HG03139 (cell line): ENCODE measurements at regions not wholly inside any gene's neighbourhood (a gene's known extent, or its start where the extent isn't known, plus 50 kb on each side); places are given as distances from the start of the nearest gene placed in this dataset.

Experiments
- ATAC-seq: cut with Tn5 transposase; IDR thresholded peaks from one replicate; pipeline ENCODE4 v1.9.1; 2021; ENCODE audit not compliant: unreplicated experiment

- ATAC-seq, result no peak
These were observed 401.6 kb downstream of the GPD2 start for GRCh38 chr2:156837635-156838370.

DNA sequence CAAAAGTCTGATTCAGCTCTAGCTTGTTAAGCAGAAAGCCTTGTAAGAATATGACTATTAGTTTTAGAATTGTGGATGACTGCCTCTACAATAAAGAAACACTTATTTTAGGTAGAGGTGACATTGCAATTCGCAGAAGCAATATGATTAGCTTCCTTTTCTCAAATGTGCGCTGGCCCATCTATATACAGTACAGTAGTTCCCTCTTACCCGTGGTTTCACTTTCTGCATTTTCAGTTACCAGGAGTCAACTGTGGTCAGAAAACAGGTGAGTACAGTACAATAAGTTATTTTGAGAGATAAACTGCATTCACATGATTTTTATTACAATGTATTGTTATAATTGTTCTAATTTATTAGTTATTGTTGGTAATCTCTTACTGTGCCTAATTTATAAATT is 405.1 kb downstream of the GPD2 start:
- no peak for ATAC-seq

GRCh38 chr2:156845806-156846558 is 409.8 kb downstream of the GPD2 start:
- ATAC-seq, result no peak

GRCh38 chr2:156852210-156852609 is 405.3 kb upstream of the GALNT5 start:
- ATAC-seq, result no peak

GRCh38 chr2:156852681-156853080 is 404.8 kb upstream of the GALNT5 start:
- ATAC-seq, result no peak

DNA sequence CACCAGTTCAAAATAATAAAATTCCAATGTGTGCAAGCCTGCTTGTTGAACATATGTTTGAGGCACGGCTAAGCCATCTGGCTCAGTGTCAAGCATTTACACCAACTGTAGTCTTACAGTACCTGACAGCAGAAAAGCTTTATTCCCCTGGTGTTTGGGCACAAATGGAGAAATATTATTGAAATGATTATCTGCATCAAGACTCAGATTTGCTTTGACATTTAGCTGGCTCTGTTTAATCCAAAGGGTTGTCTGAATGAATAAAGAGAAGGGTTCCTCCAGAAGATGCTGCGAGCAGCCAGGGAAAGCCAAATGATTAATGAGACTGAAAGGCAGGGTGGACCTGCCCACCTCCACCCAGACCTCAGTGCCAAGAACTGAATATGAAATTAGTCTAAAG is 393.2 kb upstream of the GALNT5 start:
- no peak for ATAC-seq

- ATAC-seq, result no peak
These were observed 392.8 kb upstream of the GALNT5 start for GRCh38 chr2:156864753-156865152.

DNA sequence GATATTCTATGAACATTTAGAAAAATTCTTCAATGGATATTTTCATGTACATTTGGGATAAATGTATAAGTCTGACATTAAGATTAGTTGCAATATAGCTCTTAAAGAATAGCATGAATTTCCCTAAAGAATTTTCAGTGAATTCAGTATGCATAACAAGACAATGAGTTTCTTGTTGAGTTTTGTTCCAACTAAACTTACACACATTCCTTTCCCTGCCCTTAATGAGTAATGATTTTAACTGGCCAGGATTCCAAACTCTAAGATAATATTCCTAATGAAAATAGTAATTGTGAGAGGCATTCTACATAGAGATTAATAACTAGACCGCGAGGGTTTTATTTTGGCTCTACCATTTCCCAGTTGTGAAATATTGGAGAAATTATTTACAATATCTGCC is 390.3 kb upstream of the GALNT5 start:
- ATAC-seq, result no peak

- no peak for ATAC-seq
These were observed 382.8 kb upstream of the GALNT5 start for GRCh38 chr2:156874707-156875106.

- no peak for ATAC-seq
These were observed 373.7 kb upstream of the GALNT5 start for GRCh38 chr2:156883804-156884203.

DNA sequence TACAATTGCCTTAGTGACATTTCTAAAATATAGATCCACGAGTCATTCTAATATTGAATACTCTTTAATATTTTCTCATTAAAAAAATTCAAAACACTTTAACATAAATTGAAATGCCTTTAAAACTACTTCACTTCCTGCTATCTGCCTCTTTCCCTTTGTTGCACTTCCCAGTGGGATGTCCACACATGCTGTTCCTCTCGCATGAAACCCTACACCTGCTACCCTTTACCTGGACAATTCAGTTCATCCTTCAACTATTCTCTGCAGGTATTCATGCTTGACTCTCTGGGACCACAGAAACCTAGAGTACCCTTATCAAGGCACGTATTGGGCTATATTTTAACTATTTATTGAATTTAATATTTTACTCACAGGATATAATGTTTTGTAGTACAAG is 373.3 kb upstream of the GALNT5 start:
- ATAC-seq, result no peak

DNA sequence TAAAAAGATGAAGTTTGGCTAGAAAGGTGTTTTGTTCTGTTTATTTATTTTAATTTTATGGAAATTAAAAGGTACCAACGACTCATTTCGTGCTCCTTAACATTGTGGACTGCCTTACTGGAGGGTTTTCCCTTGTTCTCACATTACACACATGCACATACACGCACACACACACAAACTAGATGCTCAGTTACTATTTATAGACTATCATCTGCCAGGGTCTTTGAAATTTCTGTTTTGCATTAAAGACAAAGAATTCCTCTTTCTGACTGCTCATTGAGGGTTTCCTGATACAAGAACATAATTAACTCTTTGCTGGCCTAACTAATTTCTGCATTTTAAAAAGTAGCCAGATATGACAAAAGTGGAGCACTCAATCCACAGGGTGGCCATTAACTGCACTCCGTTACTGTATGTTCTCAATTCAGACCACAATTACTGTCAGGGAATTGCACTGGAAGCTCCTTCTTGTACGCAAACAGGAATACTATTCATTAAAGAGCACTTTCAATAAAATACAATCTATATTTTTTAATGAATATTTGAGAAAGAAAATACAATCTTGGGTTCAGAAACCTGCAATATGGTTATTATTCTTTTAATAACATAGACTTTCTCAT is 366.9 kb upstream of the GALNT5 start:
- no peak for ATAC-seq

DNA sequence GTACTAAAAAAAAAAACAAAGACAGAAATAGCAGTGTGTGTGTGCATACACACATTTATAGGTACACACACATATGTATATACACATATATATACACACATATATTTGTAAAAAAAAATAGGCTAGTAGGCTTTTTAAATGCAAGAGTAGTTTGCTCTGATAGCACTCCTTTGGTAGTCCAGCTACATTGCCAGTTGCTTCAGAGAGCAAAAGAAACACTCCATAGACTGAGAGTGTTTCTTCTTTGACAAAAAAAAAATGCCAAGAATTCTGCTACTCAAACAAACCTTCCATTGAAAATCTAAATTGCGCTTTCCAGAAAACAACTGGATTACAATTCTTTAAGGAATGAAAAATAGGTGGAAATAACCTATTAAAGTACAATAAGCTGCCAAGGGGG is 365.9 kb upstream of the GALNT5 start:
- ATAC-seq, result no peak

- no peak for ATAC-seq
These were observed 364.8 kb upstream of the GALNT5 start for GRCh38 chr2:156892467-156893281.

DNA sequence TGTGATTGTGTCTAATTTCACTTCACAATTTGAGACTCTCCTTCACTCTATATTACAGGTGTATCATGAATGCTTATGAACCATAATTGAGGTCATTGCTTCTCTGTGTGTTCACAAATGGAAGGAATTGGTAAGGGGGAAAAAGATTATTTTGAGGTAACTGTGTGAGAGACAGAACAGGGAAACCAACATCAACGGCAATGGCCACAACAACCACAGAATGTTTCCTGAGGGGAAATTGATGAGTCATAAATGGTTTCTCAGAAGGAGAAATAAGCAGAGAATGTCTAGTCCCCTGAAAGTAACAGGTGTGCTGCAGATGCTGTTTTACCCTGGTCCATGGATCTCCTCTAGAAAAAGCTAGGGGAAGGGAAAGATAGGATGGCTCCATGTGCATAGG is 361.2 kb upstream of the GALNT5 start:
- peak; percentile 96 for ATAC-seq

DNA sequence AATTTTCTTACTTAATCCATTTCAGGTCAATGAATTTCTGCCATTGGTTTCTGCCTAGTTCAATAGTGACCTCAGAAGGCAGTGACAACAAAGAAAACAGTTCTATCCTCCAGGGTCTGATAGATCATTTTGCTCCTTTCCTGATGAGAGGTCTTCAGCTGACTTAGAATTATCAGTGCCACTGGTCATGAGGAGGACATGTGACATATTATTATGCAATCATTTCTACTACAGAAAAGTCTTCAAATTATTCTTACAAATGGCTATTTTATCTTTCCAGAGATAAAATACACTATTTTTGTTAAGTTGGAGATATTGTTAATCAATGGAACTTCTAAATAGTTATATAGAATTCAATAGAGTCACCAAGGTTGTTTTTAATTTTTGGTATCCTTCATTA is 360.0 kb upstream of the GALNT5 start:
- ATAC-seq, result no peak

- no peak for ATAC-seq
These were observed 356.0 kb upstream of the GALNT5 start for GRCh38 chr2:156901373-156902031.

DNA sequence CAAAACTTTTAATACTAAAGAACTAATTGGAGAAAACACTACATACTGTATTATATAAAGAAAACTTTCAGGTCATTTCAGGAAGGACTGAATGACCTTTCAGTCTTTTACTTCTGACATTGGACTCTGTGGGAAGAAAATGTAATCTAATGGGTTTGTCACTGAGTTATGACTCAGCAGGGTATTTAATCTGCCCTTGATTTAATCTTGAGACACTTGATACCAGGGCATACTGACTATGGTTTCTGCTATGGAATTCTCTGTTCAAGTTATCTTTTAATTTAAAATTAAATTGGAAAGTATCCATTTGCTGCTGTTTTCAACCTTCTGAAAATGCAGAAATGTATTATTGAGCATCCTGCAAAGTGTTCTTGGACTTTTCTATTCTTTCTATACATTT is 354.2 kb upstream of the GALNT5 start:
- no peak for ATAC-seq

- ATAC-seq, result peak; percentile 64
These were observed 349.7 kb upstream of the GALNT5 start for GRCh38 chr2:156907806-156908205.

DNA sequence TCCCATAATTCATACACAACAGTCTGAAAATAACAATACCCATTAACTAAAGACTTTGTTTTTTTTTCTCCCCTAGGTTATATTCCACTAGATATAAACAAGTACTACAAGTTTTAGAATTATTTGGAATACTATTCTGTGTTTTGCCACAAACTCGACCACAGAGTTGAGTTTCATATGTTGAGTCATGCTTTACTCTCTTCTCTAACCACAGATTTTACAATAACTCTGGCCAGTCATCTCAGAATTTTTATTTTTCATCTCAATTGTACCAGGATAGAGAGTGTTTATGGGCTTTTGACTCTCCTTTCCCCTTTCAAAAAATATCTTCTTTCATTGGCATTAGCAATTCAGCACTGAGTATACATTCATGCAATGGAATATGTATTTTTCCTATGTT is 348.7 kb upstream of the GALNT5 start:
- ATAC-seq, result peak; percentile 79

DNA sequence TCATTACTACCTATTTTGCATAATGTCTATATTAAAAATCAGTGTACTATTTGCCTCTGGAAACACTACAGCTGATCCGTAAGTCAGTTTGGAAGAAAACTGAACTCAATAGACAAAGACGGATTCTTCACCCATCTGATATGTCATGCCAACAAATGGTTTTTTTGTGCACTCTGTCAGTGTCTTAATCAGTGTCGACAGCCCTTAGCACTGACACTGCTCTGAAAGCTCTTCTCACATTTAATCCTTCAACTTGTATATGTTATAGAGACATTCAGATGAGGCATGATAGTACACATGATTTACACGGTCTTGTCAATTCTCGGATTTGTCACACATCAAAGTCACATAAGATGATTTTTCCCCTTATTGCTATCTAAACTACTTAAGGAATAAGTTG is 347.5 kb upstream of the GALNT5 start:
- ATAC-seq, result no peak
